ENCODE measurements at regions not wholly inside any gene's neighbourhood (a gene's known extent, or its start where the extent isn't known, plus 50 kb on each side); places are given as distances from the start of the nearest gene placed in this dataset.

- no peak overlapping the region for H3K27ac Mint-ChIP-seq
- no peaks in the 10 kb centered on the region for H3K36me3 Mint-ChIP-seq
- DNase-seq = no peak
- Histone ChIP-seq H3K36me3 (ENCODE audit: insufficient read depth, low read length) (no peaks in the 10 kb centered on the region), H3K27me3 (ENCODE audit: insufficient read depth, low read length) (no peaks in the 10 kb centered on the region), H3K27ac (ENCODE audit: low read depth, low read length) (no peak overlapping the region), H3K4me3 (ENCODE audit: low read length in 2 of 2) (no peak overlapping the region), H3K9me3 (ENCODE audit: control insufficient read depth in 1 of 2, low read length in 2 of 2) (no peaks in the 10 kb centered on the region), H3K4me1 (ENCODE audit: insufficient read depth, low read length) (no peaks in the 10 kb centered on the region)
- no peaks in the 10 kb centered on the region for H3K27me3 Mint-ChIP-seq
- H3K9me3 Mint-ChIP-seq = peaks cover 0 to 4% (median 0%) of the 10 kb centered on the region in 8 donors
- no peak overlapping the region for H3K4me3 Mint-ChIP-seq
- ChIA-PET POLR2A (ENCODE audit: partially characterized antibody) (no interaction called here), CTCF (ENCODE audit: partially characterized antibody) (interaction anchor here (1.0 kb wide), 1 partner anchor 9 kb away, joined by 3 read pairs; no protein-coding TSS in a partner anchor)
- intact Hi-C loops (cut with micrococcal nuclease) = no loop called here
- H3K4me1 Mint-ChIP-seq = no peaks in the 10 kb centered on the region
These were observed 417.5 kb upstream of the ARGLU1 start for GRCh38 chr13:106985481-106985880.

- no peak for DNase-seq
- Histone ChIP-seq H3K9me3 (ENCODE audit: control insufficient read depth in 1 of 2, low read length in 2 of 2) (no peaks in the 10 kb centered on the region), H3K27me3 (ENCODE audit: insufficient read depth, low read length) (no peaks in the 10 kb centered on the region), H3K4me3 (ENCODE audit: low read length in 2 of 2) (no peak overlapping the region), H3K36me3 (ENCODE audit: insufficient read depth, low read length) (no peaks in the 10 kb centered on the region), H3K4me1 (ENCODE audit: insufficient read depth, low read length) (no peaks in the 10 kb centered on the region), H3K27ac (ENCODE audit: low read depth, low read length) (no peak overlapping the region)
- H3K27me3 Mint-ChIP-seq = no peaks in the 10 kb centered on the region
- ChIA-PET POLR2A (ENCODE audit: partially characterized antibody) (no interaction called here), CTCF (ENCODE audit: partially characterized antibody) (no interaction called here)
- H3K4me1 Mint-ChIP-seq = no peaks in the 10 kb centered on the region
- intact Hi-C loops (cut with micrococcal nuclease) = no loop called here
- peaks cover 0 to 7% (median 1%) of the 10 kb centered on the region in 8 donors for H3K9me3 Mint-ChIP-seq
- H3K4me3 Mint-ChIP-seq = no peak overlapping the region
- no peaks in the 10 kb centered on the region for H3K36me3 Mint-ChIP-seq
- no peak overlapping the region for H3K27ac Mint-ChIP-seq
These were observed 413.1 kb upstream of the ARGLU1 start for GRCh38 chr13:106981051-106981450.

GRCh38 chr13:106967391-106967790 is 399.5 kb upstream of the ARGLU1 start:
- Mint-ChIP-seq H3K4me3 (no peak overlapping the region), H3K9me3 (peaks cover 0 to 8% (median 0%) of the 10 kb centered on the region in 8 donors), H3K36me3 (no peaks in the 10 kb centered on the region), H3K4me1 (no peaks in the 10 kb centered on the region), H3K27ac (no peak overlapping the region), H3K27me3 (peaks cover 0 to 4% of the 10 kb centered on the region in 2 donors)
- no peak for DNase-seq
- H3K27ac ChIP-seq (ENCODE audit: low read depth, low read length) = no peak overlapping the region
- intact Hi-C loops (cut with micrococcal nuclease) = no loop called here
- no peaks in the 10 kb centered on the region for H3K4me1 ChIP-seq (ENCODE audit: insufficient read depth, low read length)
- H3K4me3 ChIP-seq (ENCODE audit: low read length in 2 of 2) = no peak overlapping the region
- H3K27me3 ChIP-seq (ENCODE audit: insufficient read depth, low read length) = no peaks in the 10 kb centered on the region
- ChIA-PET POLR2A (ENCODE audit: partially characterized antibody) (no interaction called here), CTCF (ENCODE audit: partially characterized antibody) (no interaction called here)
- H3K9me3 ChIP-seq (ENCODE audit: control insufficient read depth in 1 of 2, low read length in 2 of 2) = no peaks in the 10 kb centered on the region
- H3K36me3 ChIP-seq (ENCODE audit: insufficient read depth, low read length) = no peaks in the 10 kb centered on the region

GRCh38 chr13:106963151-106963550 is 395.2 kb upstream of the ARGLU1 start:
- Mint-ChIP-seq H3K27me3 (no peaks in the 10 kb centered on the region), H3K27ac (no peak overlapping the region), H3K9me3 (peaks cover 0 to 3% (median 0%) of the 10 kb centered on the region in 8 donors), H3K36me3 (no peaks in the 10 kb centered on the region), H3K4me3 (no peak overlapping the region), H3K4me1 (no peaks in the 10 kb centered on the region)
- no peaks in the 10 kb centered on the region for H3K9me3 ChIP-seq (ENCODE audit: control insufficient read depth in 1 of 2, low read length in 2 of 2)
- CTCF ChIA-PET (ENCODE audit: partially characterized antibody) = no interaction called here
- intact Hi-C loops (cut with micrococcal nuclease) = no loop called here
- POLR2A ChIA-PET (ENCODE audit: partially characterized antibody) = no interaction called here
- no peak overlapping the region for H3K4me3 ChIP-seq (ENCODE audit: low read length in 2 of 2)
- no peaks in the 10 kb centered on the region for H3K4me1 ChIP-seq (ENCODE audit: insufficient read depth, low read length)
- H3K27me3 ChIP-seq (ENCODE audit: insufficient read depth, low read length) = no peaks in the 10 kb centered on the region
- no peaks in the 10 kb centered on the region for H3K36me3 ChIP-seq (ENCODE audit: insufficient read depth, low read length)
- H3K27ac ChIP-seq (ENCODE audit: low read depth, low read length) = no peak overlapping the region
- DNase-seq = no peak

GRCh38 chr13:106961651-106962050 is 393.7 kb upstream of the ARGLU1 start:
- H3K4me1 ChIP-seq (ENCODE audit: insufficient read depth, low read length) = no peaks in the 10 kb centered on the region
- H3K4me3 ChIP-seq (ENCODE audit: low read length in 2 of 2) = no peak overlapping the region
- no peak overlapping the region for H3K27ac Mint-ChIP-seq
- no peak overlapping the region for H3K27ac ChIP-seq (ENCODE audit: low read depth, low read length)
- intact Hi-C loops (cut with micrococcal nuclease) = no loop called here
- H3K27me3 Mint-ChIP-seq = peaks cover 0 to 3% of the 10 kb centered on the region in 2 donors
- DNase-seq = no peak
- H3K36me3 Mint-ChIP-seq = no peaks in the 10 kb centered on the region
- H3K4me1 Mint-ChIP-seq = no peaks in the 10 kb centered on the region
- H3K36me3 ChIP-seq (ENCODE audit: insufficient read depth, low read length) = no peaks in the 10 kb centered on the region
- ChIA-PET POLR2A (ENCODE audit: partially characterized antibody) (no interaction called here), CTCF (ENCODE audit: partially characterized antibody) (no interaction called here)
- no peaks in the 10 kb centered on the region for H3K9me3 ChIP-seq (ENCODE audit: control insufficient read depth in 1 of 2, low read length in 2 of 2)
- no peaks in the 10 kb centered on the region for H3K27me3 ChIP-seq (ENCODE audit: insufficient read depth, low read length)
- no peaks in the 10 kb centered on the region for H3K9me3 Mint-ChIP-seq
- no peak overlapping the region for H3K4me3 Mint-ChIP-seq

- H3K27ac ChIP-seq (ENCODE audit: low read depth, low read length) = no peak overlapping the region
- ChIA-PET POLR2A (ENCODE audit: partially characterized antibody) (no interaction called here), CTCF (ENCODE audit: partially characterized antibody) (no interaction called here)
- H3K27me3 ChIP-seq (ENCODE audit: insufficient read depth, low read length) = no peaks in the 10 kb centered on the region
- H3K4me3 ChIP-seq (ENCODE audit: low read length in 2 of 2) = no peak overlapping the region
- no peaks in the 10 kb centered on the region for H3K4me1 ChIP-seq (ENCODE audit: insufficient read depth, low read length)
- no peak for DNase-seq
- no peak overlapping the region for H3K4me3 Mint-ChIP-seq
- H3K9me3 Mint-ChIP-seq = no peaks in the 10 kb centered on the region
- intact Hi-C loops (cut with micrococcal nuclease) = no loop called here
- H3K36me3 Mint-ChIP-seq = no peaks in the 10 kb centered on the region
- H3K4me1 Mint-ChIP-seq = no peaks in the 10 kb centered on the region
- H3K27ac Mint-ChIP-seq = no peak overlapping the region
- no peaks in the 10 kb centered on the region for H3K9me3 ChIP-seq (ENCODE audit: control insufficient read depth in 1 of 2, low read length in 2 of 2)
- H3K36me3 ChIP-seq (ENCODE audit: insufficient read depth, low read length) = no peaks in the 10 kb centered on the region
- peaks cover 0 to 3% of the 10 kb centered on the region in 2 donors for H3K27me3 Mint-ChIP-seq
These were observed 393.3 kb upstream of the ARGLU1 start for GRCh38 chr13:106961216-106961615.

GRCh38 chr13:106958621-106959048 is 390.7 kb upstream of the ARGLU1 start:
- H3K9me3 ChIP-seq (ENCODE audit: control insufficient read depth in 1 of 2, low read length in 2 of 2) = no peaks in the 10 kb centered on the region
- no peaks in the 10 kb centered on the region for H3K4me1 ChIP-seq (ENCODE audit: insufficient read depth, low read length)
- ChIA-PET CTCF (ENCODE audit: partially characterized antibody) (no interaction called here), POLR2A (ENCODE audit: partially characterized antibody) (no interaction called here)
- H3K4me3 Mint-ChIP-seq = no peak overlapping the region
- no peaks in the 10 kb centered on the region for H3K4me1 Mint-ChIP-seq
- no peaks in the 10 kb centered on the region for H3K27me3 ChIP-seq (ENCODE audit: insufficient read depth, low read length)
- peaks cover 2 to 13% (median 3%) of the 10 kb centered on the region in 8 donors for H3K9me3 Mint-ChIP-seq
- H3K4me3 ChIP-seq (ENCODE audit: low read length in 2 of 2) = no peak overlapping the region
- H3K27me3 Mint-ChIP-seq = peaks cover 0 to 3% of the 10 kb centered on the region in 2 donors
- no peak overlapping the region for H3K27ac Mint-ChIP-seq
- intact Hi-C loops (cut with micrococcal nuclease) = no loop called here
- no peaks in the 10 kb centered on the region for H3K36me3 ChIP-seq (ENCODE audit: insufficient read depth, low read length)
- DNase-seq = no peak
- H3K36me3 Mint-ChIP-seq = no peaks in the 10 kb centered on the region
- no peak overlapping the region for H3K27ac ChIP-seq (ENCODE audit: low read depth, low read length)

GRCh38 chr13:106942563-106942962 is 374.6 kb upstream of the ARGLU1 start:
- CTCF ChIA-PET (ENCODE audit: partially characterized antibody) = no interaction called here
- Histone ChIP-seq H3K27me3 (ENCODE audit: insufficient read depth, low read length) (no peaks in the 10 kb centered on the region), H3K36me3 (ENCODE audit: insufficient read depth, low read length) (no peaks in the 10 kb centered on the region), H3K4me3 (ENCODE audit: low read length in 2 of 2) (no peak overlapping the region), H3K4me1 (ENCODE audit: insufficient read depth, low read length) (no peaks in the 10 kb centered on the region), H3K27ac (ENCODE audit: low read depth, low read length) (no peak overlapping the region), H3K9me3 (ENCODE audit: control insufficient read depth in 1 of 2, low read length in 2 of 2) (no peaks in the 10 kb centered on the region)
- no peak overlapping the region for H3K27ac Mint-ChIP-seq
- POLR2A ChIA-PET (ENCODE audit: partially characterized antibody) = no interaction called here
- no peak overlapping the region for H3K4me3 Mint-ChIP-seq
- peaks cover 0 to 3% of the 10 kb centered on the region in 2 donors for H3K27me3 Mint-ChIP-seq
- H3K9me3 Mint-ChIP-seq = peaks cover 0 to 3% (median 0%) of the 10 kb centered on the region in 8 donors
- H3K4me1 Mint-ChIP-seq = no peaks in the 10 kb centered on the region
- H3K36me3 Mint-ChIP-seq = no peaks in the 10 kb centered on the region
- DNase-seq = no peak
- intact Hi-C loops (cut with micrococcal nuclease) = no loop called here

All from CD4-positive, alpha-beta memory T cell (primary cell).